GM23338 (cell line): ENCODE measurements at regions not wholly inside any gene's neighbourhood (a gene's known extent, or its start where the extent isn't known, plus 50 kb on each side); places are given as distances from the start of the nearest gene placed in this dataset.

Experiments used
- ATAC-seq: fragments of 200-7000 bp; cut with Tn5 transposase; 3 replicates; pipeline ENCODE4 v1.9.1; 2020
- DNase-seq: peaks from one replicate; pipeline ENCODE4 v3.0.0-alpha.2; 2015; ENCODE audit warnings: low spot score
- H2AFZ ChIP-seq: fragments of 200-600 bp; sonication (generic); 2 replicates; pipeline ENCODE4 v1.8.0; 2016; ENCODE audit warnings: antibody characterized with exemption, mild to moderate bottlenecking, moderate library complexity
- H3F3A ChIP-seq: fragments of 200-600 bp; sonication (generic); replicated peaks from 2 replicates; pipeline ENCODE4 v1.8.0; 2017; ENCODE audit warnings: antibody characterized with exemption, mixed run types, low read depth
- H3K27ac ChIP-seq: fragments of 200-600 bp; sonication (generic); 2 replicates; pipeline ENCODE4 v1.6.1; 2016; ENCODE audit warnings: low read depth
- H3K27me3 ChIP-seq: fragments of 200-600 bp; sonication (generic); 2 replicates; pipeline ENCODE4 v1.8.0; 2016; ENCODE audit warnings: mild to moderate bottlenecking, mixed run types, moderate library complexity; ENCODE audit not compliant: insufficient read depth
- H3K36me3 ChIP-seq: fragments of 200-600 bp; sonication (generic); 2 replicates; pipeline ENCODE4 v1.8.0; 2016; ENCODE audit warnings: mild to moderate bottlenecking; ENCODE audit not compliant: insufficient read depth
- H3K4me1 ChIP-seq: fragments of 200-600 bp; sonication (generic); 2 replicates; pipeline ENCODE4 v1.8.0; 2016; ENCODE audit warnings: mild to moderate bottlenecking, moderate library complexity; ENCODE audit not compliant: insufficient read depth
- H3K4me2 ChIP-seq: fragments of 200-600 bp; sonication (generic); 2 replicates; pipeline ENCODE4 v1.7.1; 2017; ENCODE audit warnings: mixed run types
- H3K4me3 ChIP-seq: fragments of 200-600 bp; sonication (generic); 2 replicates; pipeline ENCODE4 v1.6.1; 2016; ENCODE audit warnings: mixed run types
- H3K79me2 ChIP-seq: fragments of 200-600 bp; sonication (generic); replicated peaks from 2 replicates; pipeline ENCODE4 v1.8.0; 2017; ENCODE audit warnings: mild to moderate bottlenecking; ENCODE audit not compliant: insufficient read depth
- H3K9me2 ChIP-seq: fragments of 200-600 bp; sonication (generic); 2 replicates; pipeline ENCODE4 v1.8.0; 2017; ENCODE audit not compliant: insufficient read depth
- H4K20me1 ChIP-seq: fragments of 200-600 bp; sonication (generic); replicated peaks from 2 replicates; pipeline ENCODE4 v1.8.0; 2017; ENCODE audit warnings: mild to moderate bottlenecking; ENCODE audit not compliant: insufficient read depth
- H3K27ac Mint-ChIP-seq: 2 replicates; pipeline ENCODE4 v1.8.0; 2020; ENCODE audit warnings: inconsistent platforms, mild to moderate bottlenecking, moderate library complexity, mixed read lengths
- H3K27me3 Mint-ChIP-seq: 3 replicates; pipeline ENCODE4 v1.8.0; 2022; ENCODE audit warnings: low read depth, mild to moderate bottlenecking, moderate library complexity, mixed read lengths, inconsistent platforms; ENCODE audit not compliant: insufficient read depth, poor library complexity
- H3K36me3 Mint-ChIP-seq: 3 replicates; pipeline ENCODE4 v1.8.0; 2021; ENCODE audit warnings: low read depth, mild to moderate bottlenecking, inconsistent platforms, moderate library complexity, mixed read lengths
- H3K4me1 Mint-ChIP-seq: 3 replicates; pipeline ENCODE4 v1.8.0; 2020; ENCODE audit warnings: mild to moderate bottlenecking, inconsistent platforms, mixed read lengths
- H3K4me3 Mint-ChIP-seq: 3 replicates; pipeline ENCODE4 v1.8.0; 2021; ENCODE audit warnings: moderate library complexity, mild to moderate bottlenecking, inconsistent platforms, mixed read lengths
- H3K9me3 Mint-ChIP-seq: 3 replicates; pipeline ENCODE4 v1.8.0; 2020; ENCODE audit warnings: moderate library complexity, mild to moderate bottlenecking, inconsistent platforms, mixed read lengths
- CREB1 ChIP-seq: fragments of 250-450 bp; sonication (Bioruptor Pico); IDR thresholded peaks from 2 replicates; pipeline ENCODE4 v1.5.0; 2020; ENCODE audit warnings: low read depth, mild to moderate bottlenecking, moderate library complexity
- CTCF ChIP-seq, 2 experiments: fragments of 200-600 bp in 1 of 2; sonication (generic) in 1 of 2; conservative IDR thresholded peaks; 2 replicates each; pipeline versions ENCODE4 v1.5.1 to v1.6.1; 2016 to 2017; ENCODE audit warnings: antibody characterized with exemption in 2 of 2, low read depth in 2 of 2, mild to moderate bottlenecking in 2 of 2, moderate library complexity in 1 of 2
- ETS1 ChIP-seq: IDR thresholded peaks from 2 replicates; pipeline ENCODE4 v1.6.1; 2016; ENCODE audit warnings: antibody characterized with exemption
- EZH2 ChIP-seq: fragments of 200-600 bp; sonication (generic); IDR thresholded peaks from one replicate; pipeline ENCODE4 v1.8.0; 2017; ENCODE audit warnings: antibody characterized with exemption, mild to moderate bottlenecking, low read depth; ENCODE audit not compliant: unreplicated experiment
- EZH2phosphoT487 ChIP-seq: fragments of 200-600 bp; sonication (generic); IDR thresholded peaks from one replicate; pipeline ENCODE4 v1.8.1; 2018; ENCODE audit warnings: antibody characterized with exemption; ENCODE audit not compliant: unreplicated experiment
- JUNB ChIP-seq: IDR thresholded peaks from one replicate; pipeline ENCODE4 v1.6.1; 2016; ENCODE audit warnings: antibody characterized with exemption; ENCODE audit not compliant: unreplicated experiment
- NANOG ChIP-seq: IDR thresholded peaks from 2 replicates; pipeline ENCODE4 v1.6.1; 2016; ENCODE audit warnings: antibody characterized with exemption, borderline replicate concordance
- POLR2AphosphoS5 ChIP-seq: IDR thresholded peaks from 2 replicates; pipeline ENCODE4 v1.6.1; 2016; ENCODE audit warnings: antibody characterized with exemption, low read depth
- STAT1 ChIP-seq: IDR thresholded peaks from one replicate; pipeline ENCODE4 v1.6.1; 2016; ENCODE audit warnings: antibody characterized with exemption; ENCODE audit not compliant: unreplicated experiment
- ZNF114 ChIP-seq: fragments of 250-450 bp; sonication (Bioruptor Pico); IDR thresholded peaks from 2 replicates; pipeline ENCODE4 v1.5.0; 2020; ENCODE audit warnings: mild to moderate bottlenecking, moderate library complexity
- ZNF331 ChIP-seq: fragments of 250-450 bp; sonication (Bioruptor Pico); IDR thresholded peaks from 2 replicates; pipeline ENCODE4 v1.5.0; 2020; ENCODE audit warnings: low read depth, mild to moderate bottlenecking, moderate library complexity

GRCh38 chr5:35360671-35361070 is 130.4 kb upstream of the PRLR start:
- no peaks in the 10 kb centered on the region; the same call in 2 of the 3 replicates for H3K9me3 Mint-ChIP-seq
- no peak for ATAC-seq
- H3K27me3 Mint-ChIP-seq: no peaks in the 10 kb centered on the region
- H3K4me1 Mint-ChIP-seq: no peaks in the 10 kb centered on the region
- H3K79me2 ChIP-seq: no peaks in the 10 kb centered on the region
- no peak overlapping the region for H3K27ac Mint-ChIP-seq
- no peaks in the 10 kb centered on the region for H3K4me1 ChIP-seq
- no peak overlapping the region for H3K4me3 Mint-ChIP-seq
- H3K36me3 Mint-ChIP-seq: no peaks in the 10 kb centered on the region
- H3K27me3 ChIP-seq: no peaks in the 10 kb centered on the region
- H3K4me3 ChIP-seq: no peak overlapping the region
- H3K4me2 ChIP-seq: no peak overlapping the region
- H2AFZ ChIP-seq: peak overlapping the region; percentile 53; the same call in 1 of the 2 replicates
- no peaks in the 10 kb centered on the region for H4K20me1 ChIP-seq
- TF ChIP-seq NANOG (no peak), JUNB (no peak), CTCF (conservative IDR thresholded peaks at IDR 0.05; ENCODE audit: low read depth in 2 of 2) (no peak)
- no peaks in the 10 kb centered on the region for H3F3A ChIP-seq
- no peaks in the 10 kb centered on the region for H3K9me2 ChIP-seq
- no peak for DNase-seq
- no peak overlapping the region for H3K27ac ChIP-seq
- no peaks in the 10 kb centered on the region for H3K36me3 ChIP-seq

- Mint-ChIP-seq H3K36me3 (no peaks in the 10 kb centered on the region), H3K4me3 (no peak overlapping the region), H3K27me3 (no peaks in the 10 kb centered on the region), H3K4me1 (no peaks in the 10 kb centered on the region), H3K9me3 (no peaks in the 10 kb centered on the region; the same call in 2 of the 3 replicates), H3K27ac (no peak overlapping the region)
- no peak for DNase-seq
- Histone ChIP-seq H3K36me3 (no peaks in the 10 kb centered on the region), H3K27ac (no peak overlapping the region), H2AFZ (no peak overlapping the region), H3K4me3 (no peak overlapping the region), H3K4me2 (no peak overlapping the region), H3K4me1 (no peaks in the 10 kb centered on the region), H3K9me2 (no peaks in the 10 kb centered on the region), H3K79me2 (no peaks in the 10 kb centered on the region), H3K27me3 (no peaks in the 10 kb centered on the region), H3F3A (no peaks in the 10 kb centered on the region), H4K20me1 (no peaks in the 10 kb centered on the region)
- ATAC-seq: no peak
- TF ChIP-seq NANOG (no peak), JUNB (no peak), STAT1 (no peak), CTCF (conservative IDR thresholded peaks at IDR 0.05; ENCODE audit: low read depth in 2 of 2) (no peak), POLR2AphosphoS5 (no peak), ZNF331 (CRISPR knock-in tag) (no peak), ZNF114 (CRISPR knock-in tag) (no peak), CREB1 (CRISPR knock-in tag) (no peak), EZH2phosphoT487 (no peak), ETS1 (no peak), EZH2 (no peak)
Observed at GRCh38 chr5:35359859-35360258, 129.6 kb upstream of the PRLR start.
